ENCODE measurements at regions not wholly inside any gene's neighbourhood (a gene's known extent, or its start where the extent isn't known, plus 50 kb on each side); places are given as distances from the start of the nearest gene placed in this dataset.

DNA sequence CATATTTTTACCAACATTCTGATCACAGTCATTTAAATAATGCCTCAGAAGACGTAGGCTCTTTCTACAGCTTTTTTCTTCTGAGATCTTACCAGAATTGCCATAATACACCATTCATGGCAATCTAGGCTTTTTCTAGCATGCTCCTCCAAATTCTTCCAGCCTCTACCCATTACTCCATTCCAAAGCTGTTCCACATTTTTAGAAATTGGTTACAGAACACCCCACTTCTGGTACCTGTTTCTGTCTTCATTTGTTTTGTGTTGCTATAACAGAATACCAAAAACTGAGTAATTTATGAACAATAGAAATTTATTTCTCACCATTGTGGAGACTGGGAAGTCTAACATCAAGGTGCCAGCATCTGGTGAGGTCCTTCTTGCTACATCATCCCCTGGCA lies 385.4 kb downstream of the BRINP2 start:
- DNase-seq (ENCODE audit: extremely low read depth in 1 of 11, low read depth in 9 of 11, low spot score in 4 of 11): no peak

DNA sequence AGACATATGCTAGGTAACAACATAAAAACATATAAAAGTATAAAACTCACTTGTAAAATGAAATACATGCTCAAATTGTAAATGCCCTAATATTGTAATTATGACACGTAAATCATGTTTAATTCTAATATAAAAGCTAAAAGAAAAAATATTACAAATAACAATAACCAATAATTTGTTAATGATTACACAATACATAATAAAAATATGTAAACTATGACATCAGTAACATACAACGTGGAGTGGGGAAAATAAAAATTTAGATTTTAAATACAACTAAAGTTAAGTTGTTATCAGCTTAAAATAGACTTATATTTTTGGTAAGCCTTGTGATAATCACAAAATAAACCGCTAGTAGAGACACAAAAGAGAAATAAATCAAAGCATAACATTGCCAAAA lies 376.4 kb downstream of the BRINP2 start:
- no peak for DNase-seq (ENCODE audit: extremely low read depth in 1 of 11, low read depth in 9 of 11, low spot score in 4 of 11)

DNA sequence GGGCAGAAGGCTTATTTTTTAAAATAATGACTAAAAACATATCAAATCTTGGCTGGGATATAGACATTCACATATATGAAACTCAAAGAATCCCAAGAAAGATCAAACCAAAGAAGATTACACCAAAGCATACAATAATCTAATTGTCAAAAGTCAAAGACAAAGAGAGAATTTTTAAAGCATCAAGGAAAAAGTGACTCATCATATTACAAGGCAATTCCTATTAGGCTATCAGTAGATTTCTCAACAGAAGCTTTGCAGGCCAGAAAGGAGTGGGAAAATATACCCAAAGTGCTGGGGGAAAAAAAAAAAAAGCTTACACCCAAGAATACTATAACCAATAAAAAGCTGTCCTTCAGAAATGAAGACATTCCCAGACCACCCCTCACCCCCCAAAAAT lies 375.6 kb downstream of the BRINP2 start:
- no peak for DNase-seq (ENCODE audit: extremely low read depth in 1 of 11, low read depth in 9 of 11, low spot score in 4 of 11)

DNA sequence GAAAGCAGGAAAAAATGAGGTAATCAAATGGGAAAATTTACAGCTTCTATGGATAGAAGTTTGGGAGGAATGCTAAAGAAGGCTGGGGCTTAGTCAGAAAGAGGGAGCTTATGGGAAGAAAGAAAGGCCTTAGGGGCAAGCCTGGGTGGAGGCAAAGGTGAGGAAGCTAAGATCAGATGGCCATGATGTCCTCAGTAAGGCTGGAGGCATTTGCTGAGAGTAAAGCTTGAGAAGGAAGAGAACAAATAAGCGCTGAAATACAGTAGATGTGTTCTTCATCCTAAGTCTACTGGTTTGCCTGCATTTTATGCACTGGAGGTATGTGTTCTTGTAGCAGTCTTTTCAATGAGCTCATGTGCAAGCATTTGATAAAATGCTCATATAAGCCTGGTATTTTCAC lies 355.4 kb downstream of the BRINP2 start:
- DNase-seq (ENCODE audit: extremely low read depth in 1 of 11, low read depth in 9 of 11, low spot score in 4 of 11): no peak

DNA sequence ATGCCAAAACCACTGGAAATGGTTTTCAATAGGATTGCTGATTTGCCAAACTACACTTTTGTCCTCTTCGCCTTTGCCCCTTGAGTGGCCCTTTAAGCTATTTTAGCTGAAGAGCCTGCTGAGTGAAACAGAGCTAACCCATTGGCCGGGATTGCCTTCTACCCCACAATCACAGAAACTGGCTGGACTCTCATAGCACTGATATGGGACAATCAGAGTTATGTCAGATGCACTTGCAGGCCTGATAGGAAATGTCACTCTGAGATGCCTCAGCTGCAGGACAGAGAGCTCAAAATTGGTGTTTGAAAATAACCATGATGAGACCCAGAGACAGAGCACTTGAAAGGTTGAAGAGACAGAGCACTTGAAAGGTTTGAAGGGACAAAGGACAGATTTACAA lies 354.4 kb downstream of the BRINP2 start:
- DNase-seq (ENCODE audit: extremely low read depth in 1 of 11, low read depth in 9 of 11, low spot score in 4 of 11): no peak

DNA sequence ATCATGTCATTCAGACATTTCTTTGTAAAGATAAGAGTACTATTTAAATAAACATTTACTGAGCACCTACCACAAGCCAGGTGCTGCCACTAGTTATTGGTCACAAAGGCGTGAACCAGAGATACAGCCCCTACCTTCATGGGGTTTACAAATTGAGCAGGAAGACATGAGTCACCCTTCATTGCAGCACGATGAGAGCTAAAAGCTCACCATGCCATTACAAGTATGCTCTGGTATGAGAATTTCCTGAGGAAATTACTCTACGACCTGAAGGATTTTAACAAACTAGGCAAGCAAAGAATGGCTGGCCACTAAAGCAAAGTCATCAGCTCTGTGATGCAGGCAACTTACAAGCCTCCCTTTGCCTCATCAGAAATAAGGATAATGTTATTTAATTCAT lies 346.8 kb downstream of the BRINP2 start:
- DNase-seq (ENCODE audit: extremely low read depth in 1 of 11, low read depth in 9 of 11, low spot score in 4 of 11): no peak

DNA sequence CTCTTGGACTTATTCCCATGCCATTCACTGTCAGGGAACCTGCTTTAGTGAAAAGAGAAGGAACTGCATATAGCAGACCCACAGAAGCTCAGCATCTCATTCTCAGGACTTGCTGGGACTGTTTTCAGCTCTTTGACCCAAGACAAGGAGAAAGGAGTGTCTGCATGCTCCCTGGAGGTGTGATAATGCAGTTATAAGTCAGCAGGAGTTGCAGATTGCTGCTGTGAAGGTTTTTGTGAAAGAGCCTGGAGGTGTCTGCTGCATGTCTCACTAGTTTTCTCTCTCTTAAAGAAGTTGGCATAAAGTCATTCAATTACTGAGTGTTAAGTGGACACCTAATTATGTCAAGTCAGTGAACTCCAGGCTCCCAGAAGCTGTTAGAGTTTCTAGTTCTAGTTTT lies 343.4 kb downstream of the BRINP2 start:
- no peak for DNase-seq (ENCODE audit: extremely low read depth in 1 of 11, low read depth in 9 of 11, low spot score in 4 of 11)

DNA sequence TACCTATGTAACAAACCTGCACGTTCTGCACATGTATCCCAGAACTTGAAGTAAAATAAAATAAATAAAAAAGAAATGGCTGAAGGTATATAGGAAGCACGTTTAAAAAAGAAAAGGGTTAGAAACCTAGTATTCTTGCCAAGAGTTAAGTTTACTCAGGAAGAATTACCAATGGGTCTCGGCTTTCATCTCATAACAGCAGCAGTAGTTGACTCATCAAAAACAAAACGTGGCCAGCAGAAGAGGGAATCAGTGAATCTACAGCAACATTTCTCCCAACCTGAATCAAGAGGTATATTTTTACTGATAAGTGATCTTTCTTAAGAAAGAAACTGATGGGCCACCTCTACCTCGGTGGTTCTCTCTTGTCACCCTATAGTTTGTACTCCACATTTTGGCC lies 340.3 kb downstream of the BRINP2 start:
- DNase-seq (ENCODE audit: extremely low read depth in 1 of 11, low read depth in 9 of 11, low spot score in 4 of 11): no peak

DNA sequence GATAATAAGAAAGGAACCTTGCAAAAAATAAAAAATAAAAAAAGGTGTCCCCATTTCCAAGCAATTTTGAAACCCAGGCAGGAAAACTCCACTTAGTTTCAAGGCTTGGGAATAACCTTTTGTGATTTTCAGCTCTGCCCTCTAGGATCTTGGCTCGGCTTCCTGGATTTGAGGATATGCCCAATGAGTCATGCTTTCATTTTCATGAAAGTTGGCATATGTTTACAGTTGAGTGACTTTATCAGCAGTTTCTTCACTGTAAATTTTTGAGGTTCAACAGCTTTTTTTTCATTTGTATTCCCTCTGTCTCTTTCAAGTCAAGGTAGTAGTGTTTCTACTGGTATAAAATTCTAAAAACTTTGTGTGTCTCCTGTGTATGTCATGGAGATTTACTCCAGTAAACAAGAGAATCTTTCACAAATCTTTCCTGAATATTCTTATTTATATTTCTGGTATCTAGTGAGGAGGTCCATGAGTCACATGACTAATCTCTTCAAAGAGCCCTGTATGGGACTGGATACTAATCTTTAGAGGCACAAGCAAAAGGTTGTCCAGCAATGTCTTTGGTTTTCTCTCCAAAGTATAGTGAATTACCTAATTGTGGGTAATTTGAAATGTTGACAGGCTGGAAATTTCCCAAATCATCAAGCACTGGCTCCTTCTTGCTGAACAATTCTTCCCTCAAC lies 335.3 kb downstream of the BRINP2 start:
- no peak for DNase-seq (ENCODE audit: extremely low read depth in 1 of 11, low read depth in 9 of 11, low spot score in 4 of 11)

DNA sequence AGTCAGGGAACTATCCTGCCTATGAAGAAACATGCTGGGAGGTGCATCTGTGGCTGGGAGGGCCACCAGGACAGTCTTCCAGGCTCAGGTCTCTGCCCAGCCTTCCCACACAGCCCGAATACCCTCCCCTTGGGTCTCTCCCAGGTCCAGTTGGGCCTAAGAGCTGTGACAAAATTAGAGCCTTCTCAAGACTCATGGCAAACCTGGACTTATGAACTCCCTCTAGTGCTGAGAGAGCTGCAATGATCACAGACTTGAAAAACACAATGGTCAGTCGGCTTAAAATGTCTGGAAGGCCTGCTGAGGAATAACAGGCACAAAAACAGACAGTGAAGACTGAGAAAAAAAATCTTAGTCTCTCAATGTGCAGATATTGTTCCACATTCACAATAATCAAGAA lies 325.1 kb downstream of the BRINP2 start:
- no peak for DNase-seq (ENCODE audit: extremely low read depth in 1 of 11, low read depth in 9 of 11, low spot score in 4 of 11)

DNA sequence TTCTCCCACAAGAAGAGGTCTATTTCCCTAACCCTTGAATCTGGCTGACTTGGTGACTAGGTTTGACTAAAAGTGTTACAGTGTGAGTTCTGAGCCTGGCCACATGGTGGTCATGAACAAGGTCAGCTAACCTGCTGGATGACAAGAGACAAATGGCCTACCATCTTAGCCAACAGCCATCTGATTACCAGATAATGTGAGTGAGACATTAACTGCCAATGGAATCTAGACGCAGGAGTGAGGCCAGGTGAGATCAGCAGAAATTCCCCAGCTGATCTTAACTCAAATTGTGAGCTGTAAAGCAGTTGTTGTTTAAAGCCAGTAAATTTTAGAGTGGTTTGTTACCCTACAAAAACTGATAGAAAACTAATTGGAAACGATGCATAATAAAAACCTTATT lies 320.0 kb downstream of the BRINP2 start:
- DNase-seq (ENCODE audit: extremely low read depth in 1 of 11, low read depth in 9 of 11, low spot score in 4 of 11): no peak

DNA sequence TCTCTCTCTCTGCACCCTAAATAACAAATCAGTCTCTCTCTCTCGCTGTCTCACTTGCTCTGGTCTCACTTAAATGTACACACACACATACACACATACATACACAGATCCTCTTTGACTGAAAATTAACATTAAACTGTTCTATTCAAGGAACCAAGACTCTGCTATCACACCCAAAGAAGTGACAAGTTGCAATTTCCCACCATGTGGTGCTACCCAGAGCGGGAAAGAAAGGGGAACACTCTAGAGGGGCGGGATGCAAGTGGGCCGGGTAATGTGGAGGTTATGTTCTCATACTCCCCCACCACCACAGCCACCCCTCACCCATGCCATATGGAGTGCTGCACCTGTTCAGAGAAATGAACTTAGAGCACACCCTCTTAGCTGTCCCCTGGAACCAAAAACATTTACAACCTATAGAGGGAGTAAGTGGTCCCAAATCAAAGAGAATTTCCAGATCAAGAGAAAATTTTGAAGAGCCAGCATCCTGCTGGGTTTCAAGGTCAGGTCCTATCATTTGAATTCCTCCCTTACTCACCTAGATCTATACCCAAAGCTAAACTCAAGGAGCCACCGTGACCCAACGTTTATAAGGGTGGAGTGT lies 319.4 kb downstream of the BRINP2 start:
- DNase-seq (ENCODE audit: extremely low read depth in 1 of 11, low read depth in 9 of 11, low spot score in 4 of 11): no peak

DNA sequence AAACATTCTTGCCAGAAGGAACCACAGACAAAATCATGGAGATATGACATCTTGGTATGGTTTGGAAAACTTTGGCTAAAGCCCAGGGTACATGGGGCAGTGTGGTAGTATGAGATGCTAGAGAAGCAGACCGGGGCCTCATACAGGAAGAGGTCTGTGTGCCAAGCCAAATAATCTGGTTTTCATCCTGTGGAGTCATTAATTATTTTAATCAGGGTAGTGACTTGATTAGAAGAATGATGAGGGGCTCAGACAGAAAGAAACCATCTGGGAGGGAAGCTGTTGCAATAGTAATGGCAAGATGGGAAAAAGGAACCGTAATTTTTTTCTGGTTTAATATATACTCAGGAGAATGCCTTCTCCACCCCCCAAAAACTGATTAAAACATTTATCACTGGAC lies 318.0 kb downstream of the BRINP2 start:
- DNase-seq (ENCODE audit: extremely low read depth in 1 of 11, low read depth in 9 of 11, low spot score in 4 of 11): no peak

DNA sequence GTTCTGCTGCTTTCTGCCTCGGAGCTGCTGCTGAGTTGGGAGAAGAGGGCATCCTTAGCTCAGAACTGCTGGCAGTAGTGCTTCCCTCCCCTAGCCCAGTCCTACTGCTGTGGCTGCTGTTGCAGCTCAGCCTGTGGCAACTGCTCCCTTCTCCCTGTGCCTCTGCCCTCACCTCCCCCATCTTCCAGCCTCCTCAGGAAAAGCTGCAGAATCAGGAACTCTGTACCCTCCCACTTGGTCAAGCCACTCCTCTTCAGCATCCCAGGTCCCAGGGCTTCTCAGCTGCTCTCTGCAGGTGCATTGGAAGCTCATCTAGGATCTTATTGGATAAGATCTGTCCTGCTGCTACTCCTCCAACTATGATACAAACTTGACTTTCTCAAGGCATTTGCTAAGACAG lies 316.7 kb downstream of the BRINP2 start:
- DNase-seq (ENCODE audit: extremely low read depth in 1 of 11, low read depth in 9 of 11, low spot score in 4 of 11): no peak

DNA sequence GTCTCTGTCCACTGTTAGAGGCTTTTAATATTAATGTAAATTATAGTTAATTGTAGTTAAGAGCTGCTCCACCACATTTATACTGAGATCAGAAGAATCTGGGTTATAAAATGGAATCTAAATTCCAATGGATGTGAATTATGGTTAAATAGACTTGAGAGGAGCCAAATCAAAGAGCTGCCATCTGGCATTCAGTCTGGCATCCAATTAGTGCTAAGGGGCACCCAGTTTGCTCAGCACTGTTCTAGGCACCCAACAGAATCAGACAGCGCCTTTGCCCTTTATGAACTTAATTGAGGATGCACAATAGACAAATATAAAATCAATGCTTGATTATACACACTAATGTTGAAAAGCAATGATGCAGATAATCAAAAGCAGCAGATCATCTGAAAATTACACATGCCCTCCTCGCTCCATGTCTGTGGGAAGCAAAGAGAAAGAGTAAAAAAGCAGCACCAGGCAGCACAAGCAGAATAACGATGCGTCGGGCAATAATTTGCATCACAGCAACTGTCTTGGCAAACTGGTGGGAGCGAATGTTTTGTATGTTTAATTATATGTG lies 310.1 kb downstream of the BRINP2 start:
- no peak for DNase-seq (ENCODE audit: extremely low read depth in 1 of 11, low read depth in 9 of 11, low spot score in 4 of 11)

DNA sequence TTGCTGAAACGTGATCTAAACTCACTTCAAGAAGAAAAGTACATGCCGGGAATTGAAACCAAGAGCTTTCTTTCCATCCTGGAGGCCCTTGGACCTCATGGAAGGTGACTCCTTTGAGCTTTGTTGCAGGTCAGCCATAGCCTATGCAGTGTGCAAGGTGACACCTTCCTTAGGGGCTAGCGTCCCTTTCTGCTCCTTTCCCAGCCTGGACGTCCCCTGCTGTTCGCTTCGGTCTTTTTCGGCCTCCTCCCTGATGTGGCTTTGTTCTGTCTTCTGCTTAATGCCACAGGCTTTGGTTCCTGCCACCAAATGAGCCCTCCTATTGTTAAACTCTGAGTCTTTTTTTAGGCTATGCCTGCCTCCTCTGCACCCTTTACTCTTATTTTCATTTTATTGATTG lies 308.8 kb downstream of the BRINP2 start:
- DNase-seq (ENCODE audit: extremely low read depth in 1 of 11, low read depth in 9 of 11, low spot score in 4 of 11): no peak

DNA sequence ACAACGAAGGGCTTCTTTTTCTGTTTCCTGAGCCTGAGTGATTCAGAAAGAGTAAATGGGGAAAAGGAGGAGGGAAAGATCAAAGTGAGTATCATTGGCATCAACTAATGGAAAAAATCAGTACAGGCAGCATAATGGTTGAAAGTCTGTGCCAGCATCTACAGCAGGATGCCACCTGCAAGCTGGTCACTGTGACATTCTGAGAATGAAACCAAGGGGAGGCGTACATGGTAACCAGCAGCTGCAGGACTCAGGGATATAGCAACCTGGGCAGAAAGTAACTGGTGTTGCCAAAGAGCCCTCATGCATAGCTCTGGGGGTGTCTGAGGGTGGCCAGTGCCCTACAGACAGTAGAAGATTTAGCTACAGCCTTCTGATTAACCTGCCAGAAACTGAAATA lies 305.9 kb downstream of the BRINP2 start:
- no peak for DNase-seq (ENCODE audit: extremely low read depth in 1 of 11, low read depth in 9 of 11, low spot score in 4 of 11)

DNA sequence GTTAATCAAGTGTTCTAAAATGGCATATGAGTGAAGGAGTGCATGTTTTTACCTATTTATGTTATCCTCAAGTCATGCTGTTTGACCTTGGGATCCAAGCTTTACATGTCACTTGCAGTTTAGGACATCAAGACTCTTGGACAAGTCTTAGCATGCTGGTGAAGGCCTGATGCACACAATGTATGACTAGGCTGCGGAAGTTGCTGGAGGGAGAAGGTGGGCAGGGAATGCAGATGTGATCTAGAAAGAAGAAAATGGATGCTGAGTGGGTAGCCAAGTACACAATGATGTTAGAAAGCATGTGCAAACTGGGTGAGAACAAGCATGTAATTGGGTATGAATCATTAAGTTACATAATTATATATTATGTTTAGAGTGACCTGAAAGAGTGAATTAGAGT lies 301.8 kb downstream of the BRINP2 start:
- DNase-seq (ENCODE audit: extremely low read depth in 1 of 11, low read depth in 9 of 11, low spot score in 4 of 11): no peak

DNA sequence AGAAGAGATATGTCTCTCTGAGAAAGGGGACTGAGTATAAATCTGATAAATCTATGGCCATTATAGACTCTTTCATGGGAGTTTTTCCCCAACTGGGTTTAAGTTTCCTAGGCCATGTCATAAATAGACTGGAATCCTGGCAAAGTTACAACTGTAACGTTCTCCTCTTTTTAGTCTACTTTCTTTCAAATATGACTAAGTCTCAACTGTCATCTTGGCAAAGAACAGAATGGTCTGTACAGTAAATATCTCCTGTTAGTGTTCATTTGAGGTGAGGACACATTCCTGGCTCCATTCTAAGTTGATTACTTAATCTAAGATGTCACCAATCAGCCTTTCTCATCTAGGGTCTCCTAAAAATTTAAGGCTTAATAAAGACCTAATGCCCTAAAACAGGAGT lies 300.5 kb downstream of the BRINP2 start:
- no peak for DNase-seq (ENCODE audit: extremely low read depth in 1 of 11, low read depth in 9 of 11, low spot score in 4 of 11)

DNA sequence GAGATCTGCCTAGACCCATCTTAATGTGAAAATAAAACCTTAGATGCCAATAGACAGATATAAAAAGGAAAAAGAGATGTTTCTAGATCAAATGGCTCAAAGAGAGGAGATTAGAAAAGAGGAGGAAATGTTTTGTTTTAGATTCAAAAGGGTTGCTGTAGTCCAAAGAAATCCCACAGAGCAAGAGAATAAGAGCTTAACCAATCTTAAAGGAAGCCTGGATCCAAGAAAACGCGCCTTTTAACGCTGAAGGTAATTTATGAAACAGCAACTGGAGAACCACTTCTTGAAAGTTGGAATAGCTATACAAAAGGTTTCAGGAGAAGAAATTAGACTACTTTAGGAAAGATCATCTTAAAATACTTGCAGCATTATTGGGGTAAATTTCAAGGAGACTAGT lies 298.8 kb downstream of the BRINP2 start:
- no peak for DNase-seq (ENCODE audit: extremely low read depth in 1 of 11, low read depth in 9 of 11, low spot score in 4 of 11)

DNA sequence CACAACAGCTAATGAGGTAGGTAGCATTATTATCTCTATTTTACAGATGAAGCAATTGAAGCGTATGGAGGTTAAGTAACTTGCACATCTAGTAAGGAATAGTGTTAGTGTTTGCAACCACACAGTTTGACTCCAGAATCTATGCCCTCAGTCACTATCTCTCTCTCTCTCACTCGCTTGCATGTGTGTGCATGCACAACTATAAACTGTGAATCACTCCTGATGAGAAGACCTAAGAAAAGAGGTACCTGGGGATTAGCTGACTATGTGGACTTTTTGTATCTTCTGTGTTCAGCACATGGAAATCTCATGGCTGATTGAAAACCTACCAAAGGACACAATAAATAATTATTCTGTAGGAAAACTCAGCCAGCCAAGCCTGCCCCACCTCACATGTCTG lies 295.5 kb downstream of the BRINP2 start:
- no peak for DNase-seq (ENCODE audit: extremely low read depth in 1 of 11, low read depth in 9 of 11, low spot score in 4 of 11)

Data from renal cortex interstitium (tissue), 11 donors.